GM10266 (cell line): ENCODE measurements at regions not wholly inside any gene's neighbourhood (a gene's known extent, or its start where the extent isn't known, plus 50 kb on each side); places are given as distances from the start of the nearest gene placed in this dataset.
"Not testable (repeated sequence)": the region's sequence is repeated elsewhere in the genome, so short reads cannot be mapped to it uniquely, and the experiment has no call there.

Experiments used
- DNase-seq: peaks from one replicate; pipeline ENCODE4 v3.0.0; 2012; ENCODE audit errors: extremely low spot score
- TF ChIP-seq, protein P1 (sequence below): IDR thresholded peaks from 2 replicates; pipeline ENCODE4 v1.5.1; 2012; ENCODE audit warnings: mild to moderate bottlenecking, low read depth; ENCODE audit not compliant: control insufficient read depth, insufficient read depth; ENCODE audit errors: missing control alignments

- no peak for DNase-seq
- TF ChIP-seq, protein P1, sequence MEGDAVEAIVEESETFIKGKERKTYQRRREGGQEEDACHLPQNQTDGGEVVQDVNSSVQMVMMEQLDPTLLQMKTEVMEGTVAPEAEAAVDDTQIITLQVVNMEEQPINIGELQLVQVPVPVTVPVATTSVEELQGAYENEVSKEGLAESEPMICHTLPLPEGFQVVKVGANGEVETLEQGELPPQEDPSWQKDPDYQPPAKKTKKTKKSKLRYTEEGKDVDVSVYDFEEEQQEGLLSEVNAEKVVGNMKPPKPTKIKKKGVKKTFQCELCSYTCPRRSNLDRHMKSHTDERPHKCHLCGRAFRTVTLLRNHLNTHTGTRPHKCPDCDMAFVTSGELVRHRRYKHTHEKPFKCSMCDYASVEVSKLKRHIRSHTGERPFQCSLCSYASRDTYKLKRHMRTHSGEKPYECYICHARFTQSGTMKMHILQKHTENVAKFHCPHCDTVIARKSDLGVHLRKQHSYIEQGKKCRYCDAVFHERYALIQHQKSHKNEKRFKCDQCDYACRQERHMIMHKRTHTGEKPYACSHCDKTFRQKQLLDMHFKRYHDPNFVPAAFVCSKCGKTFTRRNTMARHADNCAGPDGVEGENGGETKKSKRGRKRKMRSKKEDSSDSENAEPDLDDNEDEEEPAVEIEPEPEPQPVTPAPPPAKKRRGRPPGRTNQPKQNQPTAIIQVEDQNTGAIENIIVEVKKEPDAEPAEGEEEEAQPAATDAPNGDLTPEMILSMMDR = no peak
Measured at GRCh38 chr1:143680304-143680703, 291.5 kb downstream of the FAM72C start.

- TF ChIP-seq, protein P1 = no peak
- DNase-seq = no peak
Measured at GRCh38 chr1:143672983-143673382, 298.8 kb downstream of the FAM72C start.

DNA sequence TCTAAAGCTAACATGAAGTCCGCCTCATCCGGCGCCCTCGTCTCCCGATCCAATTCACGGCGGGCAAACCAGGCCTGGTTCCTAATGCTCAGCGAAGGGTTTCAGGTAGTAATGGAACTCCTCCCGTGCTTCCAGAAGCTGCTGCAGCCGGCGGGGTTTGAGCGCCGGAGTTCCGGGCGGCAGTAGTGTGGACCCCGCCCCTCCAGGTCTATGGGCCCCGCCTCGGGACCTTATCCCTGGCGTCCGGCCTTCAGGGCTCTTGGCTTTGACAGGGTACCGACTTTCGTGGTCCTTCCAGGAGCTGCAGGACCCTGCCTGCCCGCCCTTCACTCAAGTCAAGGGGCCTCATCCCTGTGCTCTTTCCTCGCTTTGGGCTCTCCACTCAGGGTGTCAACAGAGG lies 304.1 kb downstream of the FAM72C start:
- no peak for DNase-seq
- TF ChIP-seq, protein P1 = no peak

DNA sequence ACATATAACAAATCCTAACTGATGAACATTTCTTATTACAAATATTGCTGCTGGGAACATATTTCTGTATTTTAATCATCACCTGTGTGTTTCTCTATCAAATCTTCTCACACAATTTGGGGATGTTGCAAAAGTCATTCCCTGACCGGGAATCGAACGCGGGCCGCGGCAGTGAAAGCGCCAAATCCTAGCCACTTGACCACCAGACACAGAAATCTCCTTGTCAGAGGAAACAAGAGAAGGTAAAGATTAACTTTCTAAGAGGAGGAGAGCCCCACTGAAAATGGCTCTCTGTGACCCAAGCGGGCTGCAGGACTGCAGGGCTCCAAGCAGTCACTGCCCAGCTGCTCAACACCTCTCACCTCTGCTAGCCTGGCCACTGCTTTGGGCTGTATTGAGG lies 304.9 kb downstream of the FAM72C start:
- TF ChIP-seq, protein P1 = no peak

GRCh38 chr1:143665606-143666005 lies 306.2 kb downstream of the FAM72C start:
- TF ChIP-seq, protein P1 = no peak

More for the DNA sequence above, 304.9 kb downstream of the FAM72C start:
- DNase-seq = no peak

GRCh38 chr1:143663056-143663455 lies 308.7 kb downstream of the FAM72C start:
- not testable (repeated sequence) for DNase-seq

More at GRCh38 chr1:143665606-143666005, 306.2 kb downstream of the FAM72C start:
- DNase-seq = no peak

GRCh38 chr1:143661418-143662101 lies 310.2 kb downstream of the FAM72C start:
- TF ChIP-seq, protein P1 = no peak
- DNase-seq = no peak
